ACC112 (cell line): ENCODE measurements at regions not wholly inside any gene's neighbourhood (a gene's known extent, or its start where the extent isn't known, plus 50 kb on each side); places are given as distances from the start of the nearest gene placed in this dataset.

ENCODE experiments used
- H2AFZ ChIP-seq: fragments of 200-600 bp; sonication (generic); one replicate; pipeline ENCODE4 v1.6.0; 2017; ENCODE audit warnings: antibody characterized with exemption, low read length; ENCODE audit not compliant: unreplicated experiment
- H3K27ac ChIP-seq: fragments of 200-600 bp; sonication (generic); 2 replicates; pipeline ENCODE4 v1.5.1; 2014; ENCODE audit warnings: low read depth, mild to moderate bottlenecking, antibody characterized with exemption, low read length, moderate library complexity
- H3K27me3 ChIP-seq: fragments of 200-600 bp; sonication (generic); 2 replicates; pipeline ENCODE4 v1.6.1; 2014; ENCODE audit warnings: mild to moderate bottlenecking, antibody characterized with exemption, low read length, moderate library complexity, mixed read lengths; ENCODE audit not compliant: insufficient read depth
- H3K36me3 ChIP-seq: fragments of 200-600 bp; sonication (generic); 2 replicates; pipeline ENCODE4 v1.6.1; 2016; ENCODE audit warnings: mild to moderate bottlenecking, antibody characterized with exemption, low read length, moderate library complexity, mixed read lengths; ENCODE audit not compliant: insufficient read depth
- H3K4me1 ChIP-seq: fragments of 200-600 bp; sonication (generic); one replicate; pipeline ENCODE4 v1.6.1; 2016; ENCODE audit warnings: low read length, mixed read lengths; ENCODE audit not compliant: insufficient read depth, unreplicated experiment, control insufficient read depth
- H3K4me3 ChIP-seq: fragments of 200-600 bp; sonication (generic); 2 replicates; pipeline ENCODE4 v1.5.1; 2014; ENCODE audit warnings: mild to moderate bottlenecking, low read depth, low read length
- H3K79me2 ChIP-seq: fragments of 200-600 bp; sonication (generic); one replicate; pipeline ENCODE4 v1.6.0; 2016; ENCODE audit warnings: low read length; ENCODE audit not compliant: control insufficient read depth, unreplicated experiment, insufficient read depth

DNA sequence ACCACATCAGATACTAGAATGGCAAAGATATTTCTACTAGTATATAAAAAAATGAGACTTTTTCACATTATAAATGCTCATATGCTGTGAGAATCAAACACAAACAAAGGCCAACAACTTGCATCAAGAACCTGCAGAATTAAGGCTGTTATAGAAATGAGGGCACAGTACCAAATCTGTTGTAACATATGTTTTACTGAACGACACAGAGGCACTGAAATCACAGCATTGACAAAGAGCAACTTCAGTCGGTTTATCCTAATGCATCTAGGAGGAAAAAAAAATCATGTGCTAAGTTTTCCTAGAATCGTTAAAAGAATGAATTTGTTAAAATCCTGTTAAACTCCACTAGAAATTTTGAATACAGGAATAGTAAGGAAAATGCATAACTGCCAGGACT, 617.4 kb upstream of the NETO1 start:
- Histone ChIP-seq H2AFZ (no peak overlapping the region), H3K4me3 (no peak overlapping the region), H3K4me1 (no peaks in the 10 kb centered on the region), H3K36me3 (no peaks in the 10 kb centered on the region), H3K27ac (no peak overlapping the region), H3K79me2 (no peaks in the 10 kb centered on the region), H3K27me3 (no peaks in the 10 kb centered on the region)

DNA sequence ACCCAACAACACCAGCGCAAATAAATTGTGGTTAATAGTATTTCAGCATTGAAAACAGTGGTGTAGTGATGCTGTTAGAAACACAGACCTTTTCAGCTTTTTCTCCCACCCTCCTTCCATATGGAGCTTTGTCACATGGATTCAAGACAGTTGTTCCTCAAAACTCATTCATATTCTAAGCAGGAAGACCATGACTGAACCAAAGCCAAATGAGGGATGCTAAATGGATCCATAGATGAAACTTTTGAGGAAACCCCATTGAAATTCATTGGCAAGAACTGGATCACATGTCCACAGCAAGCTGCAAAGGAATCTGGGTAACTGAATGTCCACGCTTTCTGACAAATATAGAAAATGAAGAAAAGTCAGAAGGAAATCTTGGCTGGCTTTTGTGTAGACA, 615.1 kb upstream of the NETO1 start:
- Histone ChIP-seq H3K4me3 (no peak overlapping the region), H3K36me3 (no peaks in the 10 kb centered on the region), H3K27ac (no peak overlapping the region), H3K4me1 (peaks cover 14% of the 10 kb centered on the region), H2AFZ (no peak overlapping the region), H3K27me3 (no peaks in the 10 kb centered on the region), H3K79me2 (no peaks in the 10 kb centered on the region)

DNA sequence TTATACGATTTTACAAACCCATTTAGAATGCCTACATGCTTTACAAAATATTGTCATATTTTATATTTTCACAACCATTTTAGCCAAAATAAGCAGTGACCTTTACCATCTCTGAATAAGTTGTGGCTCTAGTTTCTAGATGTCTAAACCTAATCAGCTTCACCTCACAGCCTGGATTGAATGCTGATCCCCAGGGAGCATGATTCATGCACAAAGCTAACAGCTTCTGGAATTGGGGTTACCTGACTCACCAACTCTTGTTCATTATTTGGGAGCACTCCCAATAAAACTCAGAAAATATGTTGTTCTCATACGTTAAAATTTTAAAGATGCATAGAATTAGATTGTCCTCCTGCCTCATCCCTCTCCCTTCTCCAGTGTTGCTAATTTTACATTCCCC, 611.7 kb upstream of the NETO1 start:
- Histone ChIP-seq H2AFZ (no peak overlapping the region), H3K36me3 (no peaks in the 10 kb centered on the region), H3K4me1 (peaks cover 14% of the 10 kb centered on the region), H3K4me3 (no peak overlapping the region), H3K27ac (no peak overlapping the region), H3K79me2 (no peaks in the 10 kb centered on the region), H3K27me3 (no peaks in the 10 kb centered on the region)

DNA sequence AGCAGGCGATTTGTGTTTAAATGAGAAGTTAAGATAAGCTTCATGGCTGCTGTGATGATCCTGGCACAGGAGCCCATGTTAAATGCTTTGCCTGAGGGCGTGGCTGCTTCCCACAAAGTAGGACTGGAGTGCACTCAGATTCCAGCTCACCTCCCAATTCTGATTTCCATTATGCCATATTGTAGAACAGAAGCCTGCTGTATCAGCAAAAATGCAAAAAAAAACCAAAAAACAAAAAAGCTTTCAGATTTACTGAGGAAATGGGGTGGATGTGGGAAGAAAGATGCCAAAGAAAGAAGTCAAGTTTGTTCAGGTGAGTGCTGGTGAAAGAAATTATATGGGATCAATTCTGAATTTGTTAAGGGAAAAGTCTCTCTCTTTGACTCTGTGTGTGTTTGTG, 610.4 kb upstream of the NETO1 start:
- no peak overlapping the region for H2AFZ ChIP-seq
- H3K4me3 ChIP-seq, result no peak overlapping the region

DNA sequence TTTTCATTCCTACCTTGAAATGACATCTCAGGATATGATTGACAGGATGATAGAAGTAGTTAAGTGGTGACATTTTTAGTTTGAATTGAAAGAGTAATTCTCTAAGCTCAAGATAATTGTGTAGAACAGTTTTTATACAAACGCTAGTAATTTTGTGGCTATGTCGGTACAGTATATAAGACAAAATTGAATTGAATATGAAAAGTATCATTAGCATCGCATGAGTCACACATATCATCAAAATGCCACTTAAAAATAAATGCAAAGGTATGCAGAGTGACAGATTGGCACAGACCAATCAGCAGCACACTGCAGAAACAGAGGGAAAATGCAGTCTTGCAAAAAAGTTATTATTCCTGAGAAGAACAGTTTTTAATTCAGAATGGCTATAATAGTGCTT, 608.2 kb upstream of the NETO1 start:
- no peaks in the 10 kb centered on the region for H3K79me2 ChIP-seq
- no peak overlapping the region for H2AFZ ChIP-seq
- H3K4me1 ChIP-seq, result peaks cover 14% of the 10 kb centered on the region
- no peak overlapping the region for H3K27ac ChIP-seq
- H3K4me3 ChIP-seq, result no peak overlapping the region
- no peaks in the 10 kb centered on the region for H3K27me3 ChIP-seq
- no peaks in the 10 kb centered on the region for H3K36me3 ChIP-seq

More for the DNA sequence above, 610.4 kb upstream of the NETO1 start:
- H3K79me2 ChIP-seq, result no peaks in the 10 kb centered on the region
- no peak overlapping the region for H3K27ac ChIP-seq
- H3K36me3 ChIP-seq, result no peaks in the 10 kb centered on the region
- H3K4me1 ChIP-seq, result peaks cover 14% of the 10 kb centered on the region
- H3K27me3 ChIP-seq, result no peaks in the 10 kb centered on the region

DNA sequence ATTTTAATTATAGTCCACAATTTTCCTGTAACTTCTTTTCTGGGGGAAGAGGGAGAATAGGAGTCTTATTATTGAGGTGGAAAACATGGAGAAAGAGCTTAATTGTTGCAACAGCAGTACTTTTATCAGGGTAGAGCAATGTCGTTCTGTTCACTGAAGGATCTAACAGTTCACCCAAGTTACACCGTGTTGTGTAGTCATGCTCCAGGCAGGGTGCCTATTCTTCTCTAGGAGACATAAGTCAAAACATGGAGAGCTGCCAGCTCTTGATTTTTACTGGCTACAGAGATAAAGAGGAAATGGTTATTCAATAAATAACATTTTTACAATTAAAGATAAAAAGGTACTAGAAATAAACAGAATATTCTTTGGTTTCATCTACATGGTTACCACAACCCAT, 594.3 kb upstream of the NETO1 start:
- no peaks in the 10 kb centered on the region for H3K79me2 ChIP-seq
- H3K27me3 ChIP-seq, result no peaks in the 10 kb centered on the region
- peak overlapping the region; percentile 2; the same call in 1 of the 2 replicates for H3K4me3 ChIP-seq
- peaks cover 21% of the 10 kb centered on the region for H3K4me1 ChIP-seq
- no peak overlapping the region for H2AFZ ChIP-seq
- H3K36me3 ChIP-seq, result no peaks in the 10 kb centered on the region
- peak overlapping the region; percentile 69 for H3K27ac ChIP-seq

DNA sequence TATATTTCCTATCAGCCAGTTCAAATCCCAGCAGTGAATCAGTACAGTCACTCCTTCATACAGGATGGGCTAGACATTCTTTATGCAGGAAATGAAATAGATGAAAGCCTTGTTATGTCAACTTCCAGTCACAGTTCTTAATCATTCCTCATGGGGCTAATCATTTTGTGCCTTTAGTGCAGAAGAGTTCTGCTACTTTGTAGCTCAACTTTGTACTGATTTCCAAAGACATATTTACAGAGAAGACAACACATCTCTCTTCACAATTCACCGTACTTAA, 593.9 kb upstream of the NETO1 start:
- no peaks in the 10 kb centered on the region for H3K27me3 ChIP-seq
- H3K36me3 ChIP-seq, result no peaks in the 10 kb centered on the region
- no peaks in the 10 kb centered on the region for H3K79me2 ChIP-seq
- peak overlapping the region; percentile 2; the same call in 1 of the 2 replicates for H3K4me3 ChIP-seq
- no peak overlapping the region for H2AFZ ChIP-seq
- H3K4me1 ChIP-seq, result peaks cover 21% of the 10 kb centered on the region
- H3K27ac ChIP-seq, result peak overlapping the region; percentile 69

DNA sequence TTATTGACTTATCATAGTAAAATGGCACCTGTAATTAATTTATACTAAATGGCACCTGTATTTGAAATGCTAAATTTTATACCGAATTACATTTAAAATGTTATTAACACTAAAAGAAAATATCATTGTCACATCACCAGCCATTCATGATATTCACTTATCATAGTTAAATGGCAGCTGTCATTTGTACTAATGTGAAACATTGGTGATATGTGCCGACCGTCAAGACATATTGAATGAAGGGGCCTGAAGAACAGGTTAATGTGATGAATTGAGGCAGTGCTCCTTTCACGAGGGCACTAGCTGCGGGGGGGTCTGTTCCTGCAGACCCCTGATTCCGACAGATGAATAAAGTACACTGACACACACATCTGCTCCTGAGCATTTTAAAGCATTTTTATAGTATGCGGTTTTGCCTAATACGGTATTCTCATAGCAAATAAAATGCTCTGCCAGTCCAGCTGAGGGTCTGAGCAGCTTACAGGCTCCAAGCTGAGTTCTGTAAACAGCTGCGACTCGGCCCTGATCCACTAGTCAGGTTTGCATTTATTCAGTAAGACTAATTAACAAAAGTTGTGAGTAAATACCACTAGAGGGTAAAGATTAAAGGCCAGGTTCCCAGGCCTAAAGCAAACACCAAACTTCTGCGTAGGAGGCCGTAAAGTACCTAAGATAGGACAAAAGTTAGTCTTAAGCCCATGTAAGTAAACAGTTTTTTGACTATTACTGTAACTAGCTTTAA, 593.4 kb upstream of the NETO1 start:
- Histone ChIP-seq H3K79me2 (no peaks in the 10 kb centered on the region), H3K36me3 (no peaks in the 10 kb centered on the region), H3K4me3 (no peak overlapping the region), H3K27me3 (no peaks in the 10 kb centered on the region), H2AFZ (no peak overlapping the region), H3K4me1 (peaks cover 21% of the 10 kb centered on the region), H3K27ac (peak overlapping the region; percentile 69)

DNA sequence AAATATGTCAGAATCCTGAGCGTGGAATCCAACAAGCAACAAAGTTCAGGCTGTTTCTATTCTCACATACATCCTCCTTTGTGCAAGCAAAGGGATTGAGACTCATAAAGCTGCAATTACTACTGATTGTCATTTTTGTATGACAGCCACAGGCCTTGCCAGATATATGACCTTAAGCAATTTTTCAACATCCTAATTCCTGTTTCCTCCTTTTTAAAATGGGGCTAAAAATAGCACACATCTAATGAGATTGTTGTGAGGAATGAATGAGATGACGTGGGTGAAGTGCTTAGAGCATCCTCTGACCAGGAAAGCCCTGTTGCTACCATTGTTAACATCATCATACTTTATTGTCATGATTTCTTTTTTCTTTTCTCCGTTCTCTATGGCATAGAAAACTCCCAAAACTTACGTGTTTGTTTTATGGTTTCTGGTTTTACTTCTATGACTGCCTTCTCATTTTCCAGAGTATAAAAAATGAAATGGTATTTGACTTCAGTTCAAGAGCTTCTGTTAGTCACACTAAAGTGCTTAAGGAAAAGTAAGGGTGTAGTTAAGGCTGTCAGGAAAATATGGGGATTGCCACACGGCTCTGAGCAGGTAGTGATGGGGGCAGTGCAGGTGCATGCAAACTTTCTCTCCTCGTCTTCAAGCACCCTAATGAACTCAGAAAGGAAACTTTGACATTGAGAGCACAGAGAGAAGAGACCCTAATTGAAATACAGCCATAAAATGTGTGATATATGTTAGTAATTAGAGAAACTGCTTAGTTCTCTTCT, 590.6 kb upstream of the NETO1 start:
- Histone ChIP-seq H3K79me2 (no peaks in the 10 kb centered on the region), H3K27me3 (no peaks in the 10 kb centered on the region), H3K4me1 (peaks cover 21% of the 10 kb centered on the region), H3K27ac (no peak overlapping the region), H2AFZ (no peak overlapping the region), H3K4me3 (no peak overlapping the region), H3K36me3 (no peaks in the 10 kb centered on the region)

DNA sequence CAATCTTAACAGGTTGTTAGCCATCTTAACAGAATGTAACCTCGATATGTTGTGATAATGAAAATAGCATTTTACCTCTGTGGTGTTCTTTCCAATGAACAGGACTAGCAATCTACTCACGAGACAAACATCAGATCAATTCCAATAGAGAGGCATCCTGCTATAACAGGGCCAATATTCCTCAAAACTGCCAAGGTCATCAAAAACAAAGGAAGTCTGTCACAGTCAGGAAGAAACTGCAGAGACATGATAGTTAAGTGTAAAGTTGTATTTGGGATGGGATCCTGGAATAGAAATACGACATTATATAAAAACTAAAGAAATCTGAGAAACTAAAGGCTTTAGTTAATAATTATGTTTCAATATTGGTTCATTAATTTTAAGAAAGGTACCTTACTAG, 588.9 kb upstream of the NETO1 start:
- no peak overlapping the region for H3K4me3 ChIP-seq
- H3K36me3 ChIP-seq, result no peaks in the 10 kb centered on the region
- no peak overlapping the region for H2AFZ ChIP-seq
- H3K79me2 ChIP-seq, result no peaks in the 10 kb centered on the region
- peaks cover 11% of the 10 kb centered on the region for H3K4me1 ChIP-seq
- no peaks in the 10 kb centered on the region for H3K27me3 ChIP-seq
- H3K27ac ChIP-seq, result no peak overlapping the region

DNA sequence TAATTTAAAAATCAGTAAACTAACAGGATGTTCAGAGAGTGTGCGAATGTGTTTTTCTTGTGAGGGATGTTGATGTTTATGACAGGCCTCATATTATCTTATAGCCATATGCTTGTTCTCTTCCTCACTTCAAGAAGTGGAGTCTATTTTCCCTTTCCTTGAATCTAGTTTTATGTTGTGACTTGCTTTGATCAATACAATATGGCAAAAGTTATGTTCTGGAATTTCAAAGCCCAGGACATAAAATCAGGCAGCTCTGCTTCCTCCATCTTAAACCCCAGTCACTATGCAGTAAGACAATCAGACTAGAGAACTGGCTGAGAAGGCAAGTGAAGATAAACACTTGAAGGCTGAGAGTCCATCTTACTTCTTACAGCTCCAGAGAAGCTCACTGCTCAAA, 585.1 kb upstream of the NETO1 start:
- peaks cover under 1% of the 10 kb centered on the region for H3K4me1 ChIP-seq
- H3K4me3 ChIP-seq, result no peak overlapping the region
- no peak overlapping the region for H2AFZ ChIP-seq

More for the DNA sequence above, 585.1 kb upstream of the NETO1 start:
- Histone ChIP-seq H3K27ac (no peak overlapping the region), H3K36me3 (no peaks in the 10 kb centered on the region), H3K27me3 (no peaks in the 10 kb centered on the region), H3K79me2 (no peaks in the 10 kb centered on the region)
